Transverse colon (tissue), 4 donors: ENCODE measurements at regions not wholly inside any gene's neighbourhood (a gene's known extent, or its start where the extent isn't known, plus 50 kb on each side); places are given as distances from the start of the nearest gene placed in this dataset.

Experiments used
- CTCF ChIP-seq, 5 experiments: fragments of 200-600 bp in 3 of 5; fragments of 450-650 bp in 2 of 5; sonication (generic) in 3 of 5; IDR thresholded peaks; 1 replicate in 2 of 5; 2 replicates in 3 of 5; pipeline ENCODE4 v1.5.1; 2016 to 2017; ENCODE audit warnings: antibody characterized with exemption in 5 of 5, inconsistent platforms in 3 of 5, mild to moderate bottlenecking in 2 of 5, moderate library complexity in 1 of 5
- EP300 ChIP-seq: sonication (generic); formaldehyde crosslinking; IDR thresholded peaks from one replicate; pipeline ENCODE4 v1.6.1; 2017; ENCODE audit warnings: antibody characterized with exemption, low read depth
- POLR2A ChIP-seq: fragments of 450-650 bp; IDR thresholded peaks from one replicate; pipeline ENCODE4 v1.6.1; 2016; ENCODE audit warnings: antibody characterized with exemption, mild to moderate bottlenecking, moderate library complexity
- POLR2AphosphoS5 ChIP-seq, 3 donors: sonication (generic); formaldehyde crosslinking; IDR thresholded peaks; one replicate each; pipeline ENCODE4 v1.6.1; 2016; ENCODE audit warnings: antibody characterized with exemption in 3 of 3

- TF ChIP-seq CTCF (IDR thresholded peaks at IDR 0.05) (no peak), POLR2A (no peak), POLR2AphosphoS5 (IDR thresholded peaks at IDR 0.05) (no peak), EP300 (no peak)
Observed at GRCh38 chr7:57198801-57199200, 66.6 kb upstream of the ZNF479 start.
